Transverse colon (tissue), 4 donors: ENCODE measurements at regions not wholly inside any gene's neighbourhood (a gene's known extent, or its start where the extent isn't known, plus 50 kb on each side); places are given as distances from the start of the nearest gene placed in this dataset.

Source experiments
- DNase-seq: peaks from one replicate; pipeline ENCODE4 v3.0.0-alpha.2; 2019
- H3K27ac ChIP-seq, 4 donors: fragments of 200-600 bp; sonication (generic); 2 replicates each; pipeline ENCODE4 v1.5.1; 2016 to 2018; ENCODE audit warnings: inconsistent platforms in 4 of 4
- H3K27me3 ChIP-seq: fragments of 200-600 bp; sonication (generic); 2 replicates; pipeline ENCODE4 v1.5.1; 2017; ENCODE audit warnings: inconsistent platforms
- H3K36me3 ChIP-seq, 4 donors: fragments of 200-600 bp; sonication (generic); 2 replicates each; pipeline ENCODE4 v1.5.1; 2017 to 2019; ENCODE audit warnings: inconsistent platforms in 4 of 4
- H3K4me1 ChIP-seq, 4 donors: fragments of 200-600 bp; sonication (generic); 2 replicates each; pipeline ENCODE4 v1.5.1; 2017 to 2020; ENCODE audit warnings: inconsistent platforms in 4 of 4
- H3K4me3 ChIP-seq, 4 donors: fragments of 200-600 bp; sonication (generic); 1 replicate in 1 of 4; 2 replicates in 3 of 4; pipeline versions ENCODE4 v1.5.1 to v1.6.1; 2017 to 2019; ENCODE audit warnings: inconsistent platforms in 4 of 4
- H3K9me3 ChIP-seq, 2 donors: fragments of 200-600 bp; sonication (generic); 2 replicates each; pipeline ENCODE4 v1.5.1; 2017 to 2019; ENCODE audit warnings: inconsistent platforms in 2 of 2
- EP300 ChIP-seq: sonication (generic); formaldehyde crosslinking; IDR thresholded peaks from one replicate; pipeline ENCODE4 v1.6.1; 2017; ENCODE audit warnings: antibody characterized with exemption, low read depth
- POLR2A ChIP-seq: fragments of 450-650 bp; IDR thresholded peaks from one replicate; pipeline ENCODE4 v1.6.1; 2016; ENCODE audit warnings: antibody characterized with exemption, mild to moderate bottlenecking, moderate library complexity
- POLR2AphosphoS5 ChIP-seq, 3 donors: sonication (generic); formaldehyde crosslinking; IDR thresholded peaks; one replicate each; pipeline ENCODE4 v1.6.1; 2016; ENCODE audit warnings: antibody characterized with exemption in 3 of 3
- WGBS, 2 donors: methylation state at CpG; one replicate each; pipeline ENCODE4 v1.1.5; 2018; ENCODE audit warnings: low coverage in 1 of 2; 5-methylcytosine and 5-hydroxymethylcytosine counted together
- in situ Hi-C, 4 donors: fragments of 200-750 bp; cut with MboI; loops; one replicate each; pipeline versions ENCODE4 v1.15.0 to v1.15.1; 2017; ENCODE audit warnings: low sequenced_read_pairs in 3 of 4, low pct_ligation_motif_present in 1 of 4, low pct_unique_long_range_greater_than_20kb in 1 of 4
- intact Hi-C: fragments of 100-400 bp; cut with DNase I; formaldehyde crosslinking; loops from one replicate; pipeline ENCODE4 v1.15.1; 2023; ENCODE audit warnings: low total_unique reads
- TF ChIP-seq, protein P1 (sequence below), 5 experiments: fragments of 200-600 bp in 3 of 5; fragments of 450-650 bp in 2 of 5; sonication (generic) in 3 of 5; IDR thresholded peaks; 1 replicate in 2 of 5; 2 replicates in 3 of 5; pipeline ENCODE4 v1.5.1; 2016 to 2017; ENCODE audit warnings: antibody characterized with exemption in 5 of 5, inconsistent platforms in 3 of 5, mild to moderate bottlenecking in 2 of 5, moderate library complexity in 1 of 5

DNA sequence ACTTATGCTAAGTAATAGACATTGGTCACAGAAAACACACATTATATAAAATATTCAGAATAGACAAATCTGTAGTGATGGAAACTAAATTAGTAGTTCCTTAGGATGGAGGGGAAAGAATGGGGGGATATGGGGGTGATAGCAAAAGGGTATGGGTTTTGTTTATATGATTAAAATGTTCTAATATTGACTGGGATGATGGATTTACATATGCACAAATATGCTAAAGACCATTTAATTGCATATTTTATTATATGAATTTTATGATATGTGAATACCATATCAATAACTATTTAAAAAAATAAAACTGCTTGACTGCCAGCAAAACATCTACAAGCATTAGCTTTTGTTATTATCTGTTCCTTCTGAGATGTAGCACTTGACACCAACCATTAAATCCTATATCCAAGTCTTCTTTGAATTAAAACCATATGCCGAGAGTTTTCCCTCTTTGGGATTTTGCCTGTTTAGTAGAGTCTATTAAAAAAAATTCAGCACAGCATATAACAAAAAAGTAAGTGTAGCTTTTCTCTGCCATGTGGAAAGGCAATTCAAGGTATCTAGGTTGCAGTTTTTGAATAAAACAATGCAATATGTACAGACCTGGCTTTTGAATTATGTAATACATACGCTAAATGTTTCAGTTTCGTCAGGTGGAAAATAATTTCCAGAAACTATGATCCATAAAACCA lies 2584.1 kb upstream of the PCDH20 start:
- intact Hi-C loops (no loop called here), in situ Hi-C loops (no loop called here)
- Histone ChIP-seq H3K4me3 (no peak overlapping the region), H3K27me3 (no peaks in the 10 kb centered on the region), H3K36me3 (no peaks in the 10 kb centered on the region), H3K4me1 (no peaks in the 10 kb centered on the region), H3K27ac (no peak overlapping the region), H3K9me3 (no peaks in the 10 kb centered on the region)
- TF ChIP-seq EP300 (no peak), POLR2AphosphoS5 (IDR thresholded peaks at IDR 0.05) (no peak), POLR2A (no peak)
- TF ChIP-seq, protein P1, sequence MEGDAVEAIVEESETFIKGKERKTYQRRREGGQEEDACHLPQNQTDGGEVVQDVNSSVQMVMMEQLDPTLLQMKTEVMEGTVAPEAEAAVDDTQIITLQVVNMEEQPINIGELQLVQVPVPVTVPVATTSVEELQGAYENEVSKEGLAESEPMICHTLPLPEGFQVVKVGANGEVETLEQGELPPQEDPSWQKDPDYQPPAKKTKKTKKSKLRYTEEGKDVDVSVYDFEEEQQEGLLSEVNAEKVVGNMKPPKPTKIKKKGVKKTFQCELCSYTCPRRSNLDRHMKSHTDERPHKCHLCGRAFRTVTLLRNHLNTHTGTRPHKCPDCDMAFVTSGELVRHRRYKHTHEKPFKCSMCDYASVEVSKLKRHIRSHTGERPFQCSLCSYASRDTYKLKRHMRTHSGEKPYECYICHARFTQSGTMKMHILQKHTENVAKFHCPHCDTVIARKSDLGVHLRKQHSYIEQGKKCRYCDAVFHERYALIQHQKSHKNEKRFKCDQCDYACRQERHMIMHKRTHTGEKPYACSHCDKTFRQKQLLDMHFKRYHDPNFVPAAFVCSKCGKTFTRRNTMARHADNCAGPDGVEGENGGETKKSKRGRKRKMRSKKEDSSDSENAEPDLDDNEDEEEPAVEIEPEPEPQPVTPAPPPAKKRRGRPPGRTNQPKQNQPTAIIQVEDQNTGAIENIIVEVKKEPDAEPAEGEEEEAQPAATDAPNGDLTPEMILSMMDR (IDR thresholded peaks at IDR 0.05) = no peak
- DNase-seq = no peak
- 71 to 76% methylated on average over 3 of the region's 3 CpGs for WGBS, 2 donors

DNA sequence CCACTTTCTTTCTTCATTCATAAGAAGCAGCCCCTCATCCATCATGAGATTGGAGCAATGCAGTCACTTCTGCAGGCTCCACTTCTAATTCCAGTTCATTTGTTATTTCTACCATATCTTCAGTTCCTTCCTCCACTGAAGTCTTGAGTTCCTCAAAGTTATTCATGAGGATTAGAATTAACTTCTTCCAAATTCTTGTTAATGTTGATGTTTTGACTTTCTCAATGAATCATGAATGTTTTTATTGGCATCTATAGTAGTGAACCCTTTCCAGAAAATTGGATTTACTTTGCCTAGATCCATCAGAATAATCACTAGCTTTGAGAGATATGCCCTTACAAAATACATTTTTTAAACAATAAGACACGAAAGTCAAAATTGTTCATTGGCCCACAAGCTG lies 2567.7 kb upstream of the PCDH20 start:
- no peak overlapping the region for H3K4me3 ChIP-seq
- no peaks in the 10 kb centered on the region for H3K36me3 ChIP-seq
- H3K27me3 ChIP-seq = no peaks in the 10 kb centered on the region
- no peaks in the 10 kb centered on the region for H3K4me1 ChIP-seq
- 78 to 89% methylated on average over 1 of the region's 1 CpG for WGBS, 2 donors
- DNase-seq = no peak
- H3K27ac ChIP-seq = no peak overlapping the region
- in situ Hi-C loops = no loop called here
- TF ChIP-seq, protein P1 (IDR thresholded peaks at IDR 0.05) = no peak
- TF ChIP-seq POLR2A = no peak
- TF ChIP-seq POLR2AphosphoS5 (IDR thresholded peaks at IDR 0.05) = no peak
- no peak for TF ChIP-seq EP300
- H3K9me3 ChIP-seq = peaks cover 0 to 3% of the 10 kb centered on the region in 2 donors
- intact Hi-C loops = no loop called here

GRCh38 chr13:63979951-63980350 lies 2564.3 kb upstream of the PCDH20 start:
- Histone ChIP-seq H3K27me3 (no peaks in the 10 kb centered on the region), H3K9me3 (no peaks in the 10 kb centered on the region), H3K27ac (no peak overlapping the region), H3K4me1 (no peaks in the 10 kb centered on the region), H3K4me3 (no peak overlapping the region), H3K36me3 (no peaks in the 10 kb centered on the region)
- in situ Hi-C loops (no loop called here), intact Hi-C loops (no loop called here)
- no peak for DNase-seq
- TF ChIP-seq POLR2AphosphoS5 (IDR thresholded peaks at IDR 0.05) (no peak), POLR2A (no peak), EP300 (no peak)
- TF ChIP-seq, protein P1 (IDR thresholded peaks at IDR 0.05) = no peak

DNA sequence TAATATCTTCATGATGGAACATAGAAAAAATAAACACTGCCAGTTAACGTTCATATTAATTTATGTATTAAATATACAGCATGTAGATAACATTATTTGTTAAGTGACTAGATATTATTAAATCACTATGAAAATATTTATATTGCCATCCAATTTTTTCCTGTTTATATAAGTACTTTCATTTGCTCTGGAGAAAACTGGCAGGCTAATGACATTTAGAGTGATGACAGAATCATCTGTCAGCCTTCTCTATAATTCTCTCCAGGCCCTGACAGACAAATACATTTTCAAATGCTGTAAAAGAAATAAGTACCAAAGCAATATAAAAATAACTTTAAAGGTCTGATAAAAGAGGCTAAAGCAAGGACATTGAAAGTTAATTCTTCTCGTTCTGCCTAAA lies 2556.7 kb upstream of the PCDH20 start:
- intact Hi-C loops = no loop called here
- no peaks in the 10 kb centered on the region for H3K27me3 ChIP-seq
- no peak for DNase-seq
- in situ Hi-C loops = no loop called here
- no peak for TF ChIP-seq POLR2AphosphoS5 (IDR thresholded peaks at IDR 0.05)
- TF ChIP-seq POLR2A = no peak
- TF ChIP-seq, protein P1 (IDR thresholded peaks at IDR 0.05) = no peak
- no peak for TF ChIP-seq EP300
- H3K4me3 ChIP-seq = no peak overlapping the region
- no peaks in the 10 kb centered on the region for H3K4me1 ChIP-seq
- H3K9me3 ChIP-seq = peaks cover 0 to 4% of the 10 kb centered on the region in 2 donors
- WGBS, 2 donors = 65 to 66% methylated on average over 2 of the region's 2 CpGs
- H3K27ac ChIP-seq = no peak overlapping the region
- H3K36me3 ChIP-seq = no peaks in the 10 kb centered on the region
